Loucy (cell line): ENCODE measurements at regions not wholly inside any gene's neighbourhood (a gene's known extent, or its start where the extent isn't known, plus 50 kb on each side); places are given as distances from the start of the nearest gene placed in this dataset.

Experiments
- H2AFZ ChIP-seq: fragments of 200-600 bp; sonication (generic); 2 replicates; pipeline ENCODE4 v1.6.0; 2016; ENCODE audit warnings: antibody characterized with exemption, mild to moderate bottlenecking, low read length, moderate library complexity
- H3F3A ChIP-seq: fragments of 200-600 bp; 2 replicates; pipeline ENCODE4 v1.6.0; 2016; ENCODE audit warnings: antibody characterized with exemption, low read depth, mild to moderate bottlenecking
- H3K27me3 ChIP-seq: fragments of 200-600 bp; sonication (generic); 2 replicates; pipeline ENCODE4 v1.6.1; 2014; ENCODE audit warnings: low read length, mild to moderate bottlenecking; ENCODE audit not compliant: insufficient read depth, poor library complexity, severe bottlenecking
- H3K36me3 ChIP-seq: fragments of 200-600 bp; sonication (generic); 2 replicates; pipeline ENCODE4 v1.6.1; 2016; ENCODE audit warnings: low read length; ENCODE audit not compliant: insufficient read depth
- H3K4me1 ChIP-seq: fragments of 200-600 bp; sonication (generic); 2 replicates; pipeline ENCODE4 v1.5.1; 2014; ENCODE audit warnings: low read length, mild to moderate bottlenecking; ENCODE audit not compliant: insufficient read depth, poor library complexity, severe bottlenecking
- H3K4me2 ChIP-seq: fragments of 200-600 bp; sonication (generic); 2 replicates; pipeline ENCODE4 v1.6.0; 2014; ENCODE audit warnings: antibody characterized with exemption, low read length, low read depth, mild to moderate bottlenecking; ENCODE audit not compliant: poor library complexity, severe bottlenecking
- H3K4me3 ChIP-seq: fragments of 200-600 bp; sonication (generic); 2 replicates; pipeline ENCODE4 v1.5.1; 2014; ENCODE audit warnings: low read length, mild to moderate bottlenecking, mixed read lengths; ENCODE audit not compliant: poor library complexity, severe bottlenecking
- H3K79me2 ChIP-seq: fragments of 200-600 bp; sonication (generic); 2 replicates; pipeline ENCODE4 v1.6.1; 2014; ENCODE audit warnings: low read length; ENCODE audit not compliant: insufficient read depth
- H3K9ac ChIP-seq: fragments of 200-600 bp; sonication (generic); 2 replicates; pipeline ENCODE4 v1.6.0; 2014; ENCODE audit warnings: mild to moderate bottlenecking, low read depth, low read length, moderate library complexity; ENCODE audit not compliant: poor library complexity, severe bottlenecking
- H3K9me2 ChIP-seq: fragments of 200-600 bp; sonication (generic); replicated peaks from 2 replicates; pipeline ENCODE4 v1.6.1; 2016; ENCODE audit warnings: low read depth, low read length, mixed read lengths
- H3K9me3 ChIP-seq: fragments of 200-600 bp; sonication (generic); 2 replicates; pipeline ENCODE4 v1.6.1; 2014; ENCODE audit warnings: mild to moderate bottlenecking, antibody characterized with exemption, low read length, low read depth; ENCODE audit not compliant: insufficient read depth
- H4K20me1 ChIP-seq: fragments of 200-600 bp; sonication (generic); 2 replicates; pipeline ENCODE4 v1.6.0; 2014; ENCODE audit warnings: antibody characterized with exemption, low read length, mild to moderate bottlenecking; ENCODE audit not compliant: insufficient read depth, poor library complexity, severe bottlenecking
- CTCF ChIP-seq: fragments of 200-600 bp; sonication (generic); conservative IDR thresholded peaks from 2 replicates; pipeline ENCODE4 v1.5.1; 2014; ENCODE audit warnings: mild to moderate bottlenecking, antibody characterized with exemption, low read length
- EZH2phosphoT487 ChIP-seq: fragments of 200-600 bp; IDR thresholded peaks from 2 replicates; pipeline ENCODE4 v1.6.1; 2018; ENCODE audit warnings: antibody characterized with exemption, mild to moderate bottlenecking, moderate library complexity, borderline replicate concordance

GRCh38 chr2:766255-766654 lies 89.0 kb upstream of the TMEM18 start:
- H3K9me3 ChIP-seq: peaks cover 6% of the 10 kb centered on the region; the same call in 1 of the 2 replicates
- H3K27me3 ChIP-seq: no peaks in the 10 kb centered on the region
- no peaks in the 10 kb centered on the region for H3K36me3 ChIP-seq
- H3K9ac ChIP-seq: no peak overlapping the region
- H3K79me2 ChIP-seq: no peaks in the 10 kb centered on the region
- no peak overlapping the region for H2AFZ ChIP-seq
- no peaks in the 10 kb centered on the region for H3K9me2 ChIP-seq
- TF ChIP-seq CTCF: no peak
- TF ChIP-seq EZH2phosphoT487: no peak
- no peaks in the 10 kb centered on the region for H3F3A ChIP-seq
- peaks cover 51% of the 10 kb centered on the region for H3K4me1 ChIP-seq
- H3K4me2 ChIP-seq: no peak overlapping the region
- no peaks in the 10 kb centered on the region for H4K20me1 ChIP-seq
- H3K4me3 ChIP-seq: no peak overlapping the region

DNA sequence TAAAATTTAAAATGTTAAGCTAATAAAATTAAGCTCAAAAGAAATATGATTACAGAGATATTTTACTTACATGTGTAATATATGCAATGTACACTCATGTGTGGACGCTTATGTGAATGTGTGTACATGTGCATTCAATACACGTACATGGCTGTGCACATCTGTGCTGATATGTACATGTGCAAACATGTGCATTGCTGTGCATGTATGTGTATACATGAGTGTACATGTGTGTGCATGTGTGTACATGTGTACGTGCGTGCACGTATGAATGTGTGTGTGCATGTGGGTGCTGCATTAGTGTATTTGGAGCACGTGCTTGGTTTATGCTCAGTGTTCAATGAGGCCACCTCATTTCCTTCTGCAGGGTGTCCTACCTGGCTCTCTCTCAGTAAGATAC lies 88.2 kb upstream of the TMEM18 start:
- no peaks in the 10 kb centered on the region for H3K79me2 ChIP-seq
- no peak overlapping the region for H3K4me3 ChIP-seq
- peaks cover 47% of the 10 kb centered on the region for H3K4me1 ChIP-seq
- H2AFZ ChIP-seq: no peak overlapping the region
- no peak overlapping the region for H3K9ac ChIP-seq
- no peaks in the 10 kb centered on the region for H3F3A ChIP-seq
- no peak overlapping the region for H3K4me2 ChIP-seq
- peaks cover 6% of the 10 kb centered on the region; the same call in 1 of the 2 replicates for H3K9me3 ChIP-seq
- TF ChIP-seq CTCF: no peak
- no peak for TF ChIP-seq EZH2phosphoT487
- no peaks in the 10 kb centered on the region for H3K27me3 ChIP-seq
- no peaks in the 10 kb centered on the region for H3K9me2 ChIP-seq
- no peaks in the 10 kb centered on the region for H3K36me3 ChIP-seq
- H4K20me1 ChIP-seq: no peaks in the 10 kb centered on the region

- H3K9me3 ChIP-seq: peaks cover 6% of the 10 kb centered on the region; the same call in 1 of the 2 replicates
- peaks cover 47% of the 10 kb centered on the region for H3K4me1 ChIP-seq
- H3K4me3 ChIP-seq: no peak overlapping the region
- no peak overlapping the region for H3K4me2 ChIP-seq
- no peaks in the 10 kb centered on the region for H3K9me2 ChIP-seq
- H3K27me3 ChIP-seq: no peaks in the 10 kb centered on the region
- no peaks in the 10 kb centered on the region for H3K79me2 ChIP-seq
- H3F3A ChIP-seq: no peaks in the 10 kb centered on the region
- TF ChIP-seq CTCF (no peak), EZH2phosphoT487 (no peak)
- no peaks in the 10 kb centered on the region for H3K36me3 ChIP-seq
- H3K9ac ChIP-seq: no peak overlapping the region
- H2AFZ ChIP-seq: no peak overlapping the region
- no peaks in the 10 kb centered on the region for H4K20me1 ChIP-seq
Observed at GRCh38 chr2:763766-764525, 86.7 kb upstream of the TMEM18 start.
